ENCODE measurements at regions not wholly inside any gene's neighbourhood (a gene's known extent, or its start where the extent isn't known, plus 50 kb on each side); places are given as distances from the start of the nearest gene placed in this dataset.

DNA sequence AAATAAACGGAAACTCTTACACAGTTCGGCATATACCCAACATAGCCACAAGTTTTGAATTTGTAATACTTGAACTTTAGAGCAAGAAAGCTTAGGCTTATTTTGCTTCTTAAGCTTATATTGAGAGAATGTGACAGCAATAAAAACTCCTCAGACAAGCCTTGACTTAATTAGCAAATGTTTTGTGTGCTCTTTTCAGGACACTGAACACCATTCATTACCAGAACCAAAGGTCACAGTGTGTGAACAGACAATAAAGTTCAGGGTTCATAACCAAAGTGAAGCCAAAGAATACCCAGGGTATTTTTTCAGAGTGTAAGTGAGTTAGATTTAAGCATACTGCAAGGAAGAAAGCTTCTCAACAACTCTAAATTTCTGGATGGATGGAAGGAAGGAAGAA, 605.8 kb downstream of the METTL4 start:
- TF ChIP-seq, protein P1, sequence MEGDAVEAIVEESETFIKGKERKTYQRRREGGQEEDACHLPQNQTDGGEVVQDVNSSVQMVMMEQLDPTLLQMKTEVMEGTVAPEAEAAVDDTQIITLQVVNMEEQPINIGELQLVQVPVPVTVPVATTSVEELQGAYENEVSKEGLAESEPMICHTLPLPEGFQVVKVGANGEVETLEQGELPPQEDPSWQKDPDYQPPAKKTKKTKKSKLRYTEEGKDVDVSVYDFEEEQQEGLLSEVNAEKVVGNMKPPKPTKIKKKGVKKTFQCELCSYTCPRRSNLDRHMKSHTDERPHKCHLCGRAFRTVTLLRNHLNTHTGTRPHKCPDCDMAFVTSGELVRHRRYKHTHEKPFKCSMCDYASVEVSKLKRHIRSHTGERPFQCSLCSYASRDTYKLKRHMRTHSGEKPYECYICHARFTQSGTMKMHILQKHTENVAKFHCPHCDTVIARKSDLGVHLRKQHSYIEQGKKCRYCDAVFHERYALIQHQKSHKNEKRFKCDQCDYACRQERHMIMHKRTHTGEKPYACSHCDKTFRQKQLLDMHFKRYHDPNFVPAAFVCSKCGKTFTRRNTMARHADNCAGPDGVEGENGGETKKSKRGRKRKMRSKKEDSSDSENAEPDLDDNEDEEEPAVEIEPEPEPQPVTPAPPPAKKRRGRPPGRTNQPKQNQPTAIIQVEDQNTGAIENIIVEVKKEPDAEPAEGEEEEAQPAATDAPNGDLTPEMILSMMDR (IDR thresholded peaks at IDR 0.05; ENCODE audit: insufficient read depth, missing control alignments), result no peak
- DNase-seq (ENCODE audit: insufficient read length, low spot score) (no peak), FAIRE-seq (no peak)

GRCh38 chr18:1968801-1969498, 602.4 kb downstream of the METTL4 start:
- no peak for DNase-seq (ENCODE audit: insufficient read length, low spot score)
- FAIRE-seq, result no peak
- TF ChIP-seq, protein P1 (IDR thresholded peaks at IDR 0.05; ENCODE audit: insufficient read depth, missing control alignments), result no peak

- no peak for FAIRE-seq
- TF ChIP-seq, protein P1 (IDR thresholded peaks at IDR 0.05; ENCODE audit: insufficient read depth, missing control alignments), result no peak
- DNase-seq (ENCODE audit: insufficient read length, low spot score), result no peak
These were observed 594.8 kb downstream of the METTL4 start for GRCh38 chr18:1976484-1976883.

DNA sequence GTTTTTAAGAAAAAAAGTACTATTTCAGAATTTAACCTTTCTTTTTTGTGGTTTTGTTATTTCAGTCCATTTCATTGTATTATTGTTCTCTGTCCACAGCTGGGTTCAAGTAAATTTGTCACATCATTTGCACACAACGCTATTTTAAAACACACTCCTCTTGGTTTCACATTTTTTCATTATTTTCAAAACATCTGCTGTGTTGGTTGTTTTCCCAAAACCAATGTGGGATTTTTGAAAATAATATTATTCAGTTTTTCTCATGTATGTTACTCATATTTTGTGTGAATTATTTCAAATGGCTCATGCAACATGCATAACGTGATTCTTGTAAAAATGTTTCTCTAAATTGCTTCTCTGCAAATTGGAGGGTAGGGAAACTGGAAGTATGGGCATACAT, 589.2 kb downstream of the METTL4 start:
- TF ChIP-seq, protein P1 (IDR thresholded peaks at IDR 0.05; ENCODE audit: insufficient read depth, missing control alignments), result no peak
- FAIRE-seq (peak; percentile 82), DNase-seq (ENCODE audit: insufficient read length, low spot score) (no peak)

- TF ChIP-seq, protein P1 (IDR thresholded peaks at IDR 0.05; ENCODE audit: insufficient read depth, missing control alignments), result no peak
- FAIRE-seq, result no peak
- DNase-seq (ENCODE audit: insufficient read length, low spot score), result no peak
These were observed 587.4 kb downstream of the METTL4 start for GRCh38 chr18:1983746-1984515.

GRCh38 chr18:1993866-1994265, 577.4 kb downstream of the METTL4 start:
- FAIRE-seq, result no peak
- no peak for DNase-seq (ENCODE audit: insufficient read length, low spot score)
- TF ChIP-seq, protein P1 (IDR thresholded peaks at IDR 0.05; ENCODE audit: insufficient read depth, missing control alignments), result no peak

- FAIRE-seq, result no peak
- TF ChIP-seq, protein P1 (IDR thresholded peaks at IDR 0.05; ENCODE audit: insufficient read depth, missing control alignments), result no peak
- DNase-seq (ENCODE audit: insufficient read length, low spot score), result no peak
These were observed 576.8 kb downstream of the METTL4 start for GRCh38 chr18:1994471-1994870.

Data from D721Med (cell line).